AG08395 (cell line): ENCODE measurements at regions not wholly inside any gene's neighbourhood (a gene's known extent, or its start where the extent isn't known, plus 50 kb on each side); places are given as distances from the start of the nearest gene placed in this dataset.

ENCODE experiments used
- DNase-seq: peaks from one replicate; pipeline ENCODE4 v3.0.0; 2012; ENCODE audit warnings: mixed read lengths, low spot score

GRCh38 chr2:41886757-41887156 lies 161.1 kb upstream of the PKDCC start:
- no peak for DNase-seq

GRCh38 chr2:41890341-41890740 lies 157.5 kb upstream of the PKDCC start:
- no peak for DNase-seq

- DNase-seq, result no peak
These were observed 155.3 kb upstream of the PKDCC start for GRCh38 chr2:41892476-41892875.

GRCh38 chr2:41894563-41895333 lies 153.1 kb upstream of the PKDCC start:
- no peak for DNase-seq

- no peak for DNase-seq
These were observed 152.5 kb upstream of the PKDCC start for GRCh38 chr2:41895334-41895664.

GRCh38 chr2:41896186-41896846 lies 151.5 kb upstream of the PKDCC start:
- DNase-seq, result no peak

- no peak for DNase-seq
These were observed 148.6 kb upstream of the PKDCC start for GRCh38 chr2:41899189-41899588.

GRCh38 chr2:41900101-41900577 lies 147.7 kb upstream of the PKDCC start:
- no peak for DNase-seq

- no peak for DNase-seq
These were observed 144.9 kb upstream of the PKDCC start for GRCh38 chr2:41902897-41903296.

- no peak for DNase-seq
These were observed 144.2 kb upstream of the PKDCC start for GRCh38 chr2:41903474-41904135.

GRCh38 chr2:41904459-41904858 lies 143.4 kb upstream of the PKDCC start:
- no peak for DNase-seq

- DNase-seq, result no peak
These were observed 142.1 kb upstream of the PKDCC start for GRCh38 chr2:41905597-41906337.

- DNase-seq, result peak; percentile 13
These were observed 141.5 kb upstream of the PKDCC start for GRCh38 chr2:41906338-41906725.

- no peak for DNase-seq
These were observed 140.7 kb upstream of the PKDCC start for GRCh38 chr2:41907141-41907540.

- no peak for DNase-seq
These were observed 140.0 kb upstream of the PKDCC start for GRCh38 chr2:41907771-41908207.

GRCh38 chr2:41908349-41908748 lies 139.5 kb upstream of the PKDCC start:
- DNase-seq, result no peak

- no peak for DNase-seq
These were observed 138.2 kb upstream of the PKDCC start for GRCh38 chr2:41909584-41909983.

- DNase-seq, result peak; percentile 49
These were observed 137.7 kb upstream of the PKDCC start for GRCh38 chr2:41910126-41910525.

- no peak for DNase-seq
These were observed 136.8 kb upstream of the PKDCC start for GRCh38 chr2:41911033-41911432.

GRCh38 chr2:41912337-41912736 lies 135.5 kb upstream of the PKDCC start:
- DNase-seq, result no peak

- no peak for DNase-seq
These were observed 135.0 kb upstream of the PKDCC start for GRCh38 chr2:41912776-41913175.

- DNase-seq, result no peak
These were observed 134.5 kb upstream of the PKDCC start for GRCh38 chr2:41913311-41913710.
